HG03439 (cell line): ENCODE measurements at regions not wholly inside any gene's neighbourhood (a gene's known extent, or its start where the extent isn't known, plus 50 kb on each side); places are given as distances from the start of the nearest gene placed in this dataset.

Source experiments
- ATAC-seq: cut with Tn5 transposase; IDR thresholded peaks from one replicate; pipeline ENCODE4 v1.9.1; 2021; ENCODE audit warnings: mild to moderate bottlenecking, moderate library complexity; ENCODE audit not compliant: unreplicated experiment

GRCh38 chr12:115712676-115713075 lies 564.8 kb downstream of the MED13L start:
- ATAC-seq, result no peak

DNA sequence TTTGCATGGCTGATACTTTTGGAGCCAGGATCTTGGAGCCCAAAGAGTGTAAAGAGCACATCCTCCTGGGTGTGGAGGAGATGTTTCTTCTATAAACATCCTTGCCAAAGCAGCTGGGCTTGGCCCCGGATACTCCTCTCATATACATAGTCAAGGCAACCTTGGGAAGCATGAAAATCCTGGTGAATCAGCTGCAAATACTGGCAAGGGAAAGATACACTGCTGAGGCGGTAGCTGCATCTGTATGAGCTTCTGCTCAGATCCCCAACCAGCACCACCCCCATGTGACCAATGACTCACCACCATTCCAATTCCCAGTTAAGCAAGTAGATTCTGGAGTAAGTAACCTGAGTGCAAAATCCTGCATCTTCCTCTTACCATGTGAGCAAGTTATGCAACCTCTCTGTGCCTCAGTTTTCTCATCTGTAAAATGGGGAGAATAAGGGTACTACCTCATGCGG lies 567.4 kb downstream of the MED13L start:
- no peak for ATAC-seq

DNA sequence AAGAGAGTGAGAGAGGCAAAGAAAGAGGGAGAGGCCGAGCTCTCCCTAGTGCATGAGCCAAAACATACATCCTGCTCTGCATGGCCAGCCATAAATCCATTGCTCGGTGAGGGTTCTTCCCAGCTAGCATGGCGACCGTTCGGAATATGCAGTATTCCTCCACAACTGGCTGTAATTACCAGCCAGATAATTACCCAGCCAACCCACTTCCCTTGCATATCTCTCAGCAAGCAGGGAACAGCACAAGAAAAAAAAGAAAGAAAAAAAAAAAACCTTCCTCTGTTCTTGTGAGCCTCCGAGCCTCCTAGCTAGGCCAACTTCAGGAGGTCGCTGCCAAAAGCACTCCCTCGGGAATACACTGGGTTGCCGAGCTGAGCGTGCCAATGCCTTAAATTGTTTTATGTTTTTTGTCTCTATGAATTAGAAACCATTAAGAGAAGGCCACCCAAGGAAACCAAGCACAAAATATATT lies 567.9 kb downstream of the MED13L start:
- ATAC-seq, result no peak

DNA sequence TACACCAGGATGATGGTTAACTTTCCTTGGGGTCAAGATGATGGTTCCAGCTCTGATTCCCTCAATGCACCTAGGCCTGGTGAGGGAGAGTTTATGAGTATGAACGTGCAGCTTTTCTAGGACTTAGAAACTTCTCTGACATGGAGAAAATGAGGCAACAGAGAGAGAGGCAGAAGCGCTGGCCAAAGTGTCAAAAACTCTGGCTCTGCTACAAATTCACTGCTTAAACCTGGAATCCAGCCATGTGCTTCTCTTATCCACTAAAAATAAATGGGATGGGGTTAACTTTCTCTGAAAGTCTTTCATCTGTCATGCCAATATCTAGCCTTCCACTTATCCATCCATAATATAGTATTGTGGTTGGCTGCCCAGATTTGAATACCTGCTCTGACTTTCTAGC lies 568.7 kb downstream of the MED13L start:
- no peak for ATAC-seq

GRCh38 chr12:115700896-115701465 lies 576.5 kb downstream of the MED13L start:
- ATAC-seq, result no peak

GRCh38 chr12:115700081-115700480 lies 577.4 kb downstream of the MED13L start:
- ATAC-seq, result no peak

DNA sequence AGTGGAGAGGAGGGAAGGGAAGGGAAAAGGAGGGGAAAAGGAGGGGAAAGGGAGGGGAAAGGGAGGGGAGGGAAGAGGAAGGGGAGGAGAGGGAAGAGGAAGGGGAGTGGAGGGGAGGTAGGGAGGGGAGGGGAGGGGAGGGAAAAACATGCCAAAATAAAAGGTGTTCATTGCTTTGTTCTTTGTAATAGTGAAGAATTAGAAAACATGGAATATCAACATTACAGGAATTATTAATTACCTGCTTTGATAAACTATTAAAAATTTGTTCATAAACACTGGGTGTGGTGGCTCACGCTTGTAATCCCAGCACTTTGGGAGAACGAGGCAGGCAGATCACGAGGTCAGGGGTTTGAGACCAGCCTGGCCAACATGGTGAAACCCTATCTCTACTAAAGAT lies 579.2 kb downstream of the MED13L start:
- ATAC-seq, result no peak

- no peak for ATAC-seq
Observed at GRCh38 chr12:115697340-115697739, 580.2 kb downstream of the MED13L start.

GRCh38 chr12:115694564-115694963 lies 582.9 kb downstream of the MED13L start:
- no peak for ATAC-seq

- no peak for ATAC-seq
Observed at GRCh38 chr12:115693970-115694369, 583.5 kb downstream of the MED13L start.

GRCh38 chr12:115691123-115691522 lies 586.4 kb downstream of the MED13L start:
- no peak for ATAC-seq

DNA sequence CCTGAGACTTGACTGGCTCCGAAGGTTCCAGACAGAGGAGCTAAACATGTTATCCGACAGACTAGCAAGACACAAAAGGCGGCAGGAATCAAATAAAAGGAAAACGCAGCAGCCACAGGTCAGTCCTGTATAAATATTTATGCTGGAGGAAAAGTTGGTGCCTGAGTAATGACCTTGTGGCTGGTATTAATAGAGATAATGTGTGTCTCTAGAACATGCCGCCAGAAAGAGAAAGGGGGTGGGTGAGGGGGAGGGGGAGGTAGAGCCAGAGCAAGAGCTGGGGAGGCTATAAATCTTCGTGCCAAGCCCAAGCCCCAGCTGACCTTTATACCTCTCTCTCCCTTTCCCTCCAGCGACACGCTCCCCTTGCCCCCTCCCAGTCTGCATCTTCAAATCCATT lies 590.4 kb downstream of the MED13L start:
- no peak for ATAC-seq

DNA sequence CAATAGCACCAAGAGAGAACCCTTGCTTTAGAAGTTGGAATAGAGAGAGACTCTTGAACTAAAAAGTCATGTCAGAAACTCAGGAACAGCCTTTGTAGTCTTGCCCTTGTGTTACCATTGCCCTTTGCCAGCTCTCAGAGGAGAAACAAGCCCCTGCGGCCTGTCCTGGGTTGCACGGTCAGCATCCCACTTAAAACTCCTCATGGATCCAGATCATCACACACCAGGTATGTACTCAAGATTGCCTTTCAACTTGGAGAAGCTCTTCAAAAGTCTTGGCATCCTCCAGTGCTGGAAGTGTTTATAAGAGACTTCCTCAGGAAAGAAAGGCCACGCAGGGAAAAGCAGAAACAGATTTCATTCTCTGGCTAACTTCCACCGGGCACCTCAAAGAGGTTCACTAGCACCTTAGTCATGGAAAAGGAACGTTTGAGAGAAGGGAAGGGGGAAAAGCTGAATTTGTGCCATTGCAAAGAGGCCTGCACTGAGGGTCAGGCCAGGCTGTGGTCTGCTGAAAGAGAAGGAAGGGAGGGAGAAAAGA lies 594.2 kb downstream of the MED13L start:
- no peak for ATAC-seq

DNA sequence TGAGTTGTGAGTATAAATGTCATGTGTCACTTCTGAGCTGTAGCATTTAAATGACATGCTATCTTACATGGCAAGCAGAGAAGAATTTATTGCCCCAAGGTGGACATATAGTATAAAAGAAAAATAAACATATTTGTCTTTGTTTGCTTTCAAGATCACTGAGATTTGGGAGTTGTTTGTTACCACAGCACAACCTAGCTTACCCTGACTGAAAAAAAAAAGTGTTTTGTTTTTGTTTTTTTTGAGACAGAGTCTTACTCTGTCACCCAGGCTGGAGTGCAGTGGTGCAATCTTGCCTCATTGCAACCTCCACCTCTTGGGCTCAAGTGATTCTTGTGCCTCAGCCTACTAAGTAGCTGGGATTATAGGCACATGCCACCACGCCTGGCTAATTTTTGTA lies 596.5 kb downstream of the MED13L start:
- ATAC-seq, result no peak

GRCh38 chr12:115672506-115673080 lies 604.9 kb downstream of the MED13L start:
- no peak for ATAC-seq

GRCh38 chr12:115672086-115672485 lies 605.4 kb downstream of the MED13L start:
- ATAC-seq, result no peak

DNA sequence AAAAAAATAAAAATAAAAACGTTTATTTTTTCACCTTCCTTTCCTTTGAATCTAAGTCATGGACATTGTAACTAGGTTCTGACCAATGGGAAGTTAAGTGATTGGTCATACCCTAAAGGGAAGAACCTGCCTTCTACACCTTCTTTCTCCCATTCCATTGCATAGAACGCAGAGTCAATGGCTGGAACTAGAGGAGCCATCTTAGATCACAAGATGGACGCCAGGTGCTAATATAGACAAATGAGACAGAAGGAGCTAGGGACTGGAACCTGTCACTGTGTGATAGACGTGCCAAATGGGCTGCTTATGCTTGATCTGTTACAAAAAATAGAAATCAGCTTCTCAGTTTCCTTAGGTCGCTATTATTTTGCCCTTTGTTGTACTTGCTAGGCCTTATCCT lies 606.6 kb downstream of the MED13L start:
- ATAC-seq, result no peak

GRCh38 chr12:115667116-115667515 lies 610.4 kb downstream of the MED13L start:
- ATAC-seq, result no peak

- no peak for ATAC-seq
Observed at GRCh38 chr12:115666168-115666567, 611.3 kb downstream of the MED13L start.

- ATAC-seq, result no peak
Observed at GRCh38 chr12:115661112-115661511, 616.4 kb downstream of the MED13L start.

DNA sequence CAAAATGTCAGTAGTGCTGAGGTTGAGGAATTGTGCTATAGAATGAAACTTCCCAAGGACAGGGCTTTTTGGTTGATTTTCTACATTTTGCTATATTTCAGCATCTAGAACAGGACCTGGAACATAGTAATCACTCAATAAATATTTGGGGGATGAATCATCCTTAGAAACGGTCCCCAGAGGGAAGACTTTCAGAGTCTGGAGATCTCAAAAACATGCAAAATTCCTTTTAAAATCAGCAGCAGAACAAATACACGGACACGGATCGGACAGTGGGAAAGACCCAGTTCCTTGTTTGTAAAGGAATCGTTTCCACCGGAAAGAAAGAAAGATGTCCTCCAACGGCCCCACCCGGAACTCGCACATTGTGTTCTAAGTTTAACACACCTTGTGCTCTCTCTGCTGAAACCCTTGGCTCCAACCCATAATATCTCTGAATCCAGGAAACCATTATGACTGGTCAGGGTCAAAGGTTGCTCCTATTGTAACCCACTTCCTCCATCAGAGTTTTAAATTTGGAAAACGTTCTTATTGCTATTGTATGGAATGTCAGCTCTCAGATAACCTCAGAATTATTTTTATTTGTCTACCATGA lies 617.2 kb downstream of the MED13L start:
- no peak for ATAC-seq

DNA sequence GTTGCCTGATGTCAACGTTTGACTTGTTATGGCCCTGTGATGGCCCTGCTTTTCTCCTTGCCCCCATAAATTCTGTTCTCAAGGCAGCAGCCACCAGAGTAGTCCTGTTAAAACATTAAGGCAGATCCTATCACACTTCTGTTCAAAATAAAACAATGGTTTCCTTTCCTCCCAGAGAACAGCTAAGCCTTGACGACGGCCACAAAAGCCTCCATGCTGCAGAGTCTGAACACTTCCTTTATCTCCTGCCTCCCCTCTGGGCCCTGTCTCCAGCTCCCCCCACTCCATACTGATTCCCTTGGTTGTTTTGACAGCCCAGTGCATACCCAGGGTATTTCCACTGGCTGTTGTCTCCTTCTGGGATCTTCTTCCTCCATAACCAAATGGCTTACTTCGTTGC lies 618.1 kb downstream of the MED13L start:
- ATAC-seq, result no peak
